ENCODE measurements at regions not wholly inside any gene's neighbourhood (a gene's known extent, or its start where the extent isn't known, plus 50 kb on each side); places are given as distances from the start of the nearest gene placed in this dataset.

DNA sequence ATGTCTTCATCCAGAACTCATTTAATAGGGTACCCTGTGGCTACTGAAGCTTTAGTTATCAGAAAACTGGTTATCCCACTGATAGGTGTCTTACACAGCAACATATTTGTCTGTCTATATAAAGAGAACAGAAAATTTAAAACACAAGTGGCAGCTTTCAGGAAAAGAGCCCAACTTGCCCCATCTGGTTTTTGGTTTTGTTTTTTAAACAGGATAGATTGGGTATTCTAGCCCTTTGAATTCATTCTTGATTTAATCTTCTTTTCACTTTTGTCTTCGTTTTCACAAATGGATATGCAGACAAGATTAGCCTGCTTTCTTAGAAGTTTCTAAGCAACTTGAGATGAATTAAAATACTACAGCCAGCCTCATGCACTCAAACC is 91.3 kb downstream of the KLF6 start:
- WGBS, 3 donors: 47 to 74% (median 69%) methylated on average over 1 of the region's 1 CpG

GRCh38 chr10:3693022-3693697 is 91.8 kb downstream of the KLF6 start:
- H3K27ac ChIP-seq (ENCODE audit: low read depth, low read length): no peak overlapping the region
- 89 to 96% (median 96%) methylated on average over 11 of the region's 11 CpGs for WGBS, 3 donors

More for the DNA sequence above, 91.3 kb downstream of the KLF6 start:
- H3K27ac ChIP-seq (ENCODE audit: low read depth, low read length): no peak overlapping the region

GRCh38 chr10:3692387-3692999 is 92.5 kb downstream of the KLF6 start:
- H3K27ac ChIP-seq (ENCODE audit: low read depth, low read length): no peak overlapping the region
- WGBS, 3 donors: 42 to 63% (median 61%) methylated on average over 7 of the region's 7 CpGs

- WGBS, 3 donors: 78 to 91% (median 87%) methylated on average over 8 of the region's 8 CpGs
- H3K27ac ChIP-seq (ENCODE audit: low read depth, low read length): no peak overlapping the region
Measured at GRCh38 chr10:3691482-3691881, 93.5 kb downstream of the KLF6 start.

DNA sequence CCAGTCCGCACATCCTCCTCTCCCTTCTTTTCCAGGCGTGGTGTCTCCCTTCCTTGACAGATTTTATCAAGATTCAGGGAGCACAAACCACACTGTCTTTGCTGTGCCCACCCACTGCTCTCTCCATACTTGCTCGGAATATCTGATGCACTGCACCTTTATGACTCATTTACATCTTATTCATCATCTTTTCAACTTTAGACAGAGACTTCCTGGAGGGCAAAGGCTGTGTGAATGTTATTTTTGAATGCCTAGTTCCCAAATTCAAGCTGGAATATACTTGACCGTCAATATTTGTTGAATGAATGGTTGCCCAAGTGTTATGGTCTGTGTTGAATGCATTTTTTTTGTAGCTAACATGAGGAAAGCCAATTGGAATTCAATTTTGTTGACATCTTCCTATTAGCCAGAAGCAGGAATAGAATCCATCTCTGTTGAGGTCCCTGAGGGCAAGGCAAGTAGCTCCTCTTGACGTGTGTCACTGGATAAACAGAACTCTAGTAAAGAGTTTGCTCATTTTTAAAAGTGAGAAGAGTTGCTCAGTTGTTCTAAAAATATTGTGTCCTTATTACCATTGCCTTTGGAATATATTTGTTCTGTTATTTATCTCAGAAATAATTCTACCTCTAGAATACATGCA is 95.0 kb downstream of the KLF6 start:
- 76 to 90% (median 85%) methylated on average over 5 of the region's 5 CpGs for WGBS, 3 donors
- no peak overlapping the region for H3K27ac ChIP-seq (ENCODE audit: low read depth, low read length)

- 84 to 97% (median 91%) methylated on average over 5 of the region's 5 CpGs for WGBS, 3 donors
- no peak overlapping the region for H3K27ac ChIP-seq (ENCODE audit: low read depth, low read length)
Measured at GRCh38 chr10:3687510-3688081, 97.4 kb downstream of the KLF6 start.

DNA sequence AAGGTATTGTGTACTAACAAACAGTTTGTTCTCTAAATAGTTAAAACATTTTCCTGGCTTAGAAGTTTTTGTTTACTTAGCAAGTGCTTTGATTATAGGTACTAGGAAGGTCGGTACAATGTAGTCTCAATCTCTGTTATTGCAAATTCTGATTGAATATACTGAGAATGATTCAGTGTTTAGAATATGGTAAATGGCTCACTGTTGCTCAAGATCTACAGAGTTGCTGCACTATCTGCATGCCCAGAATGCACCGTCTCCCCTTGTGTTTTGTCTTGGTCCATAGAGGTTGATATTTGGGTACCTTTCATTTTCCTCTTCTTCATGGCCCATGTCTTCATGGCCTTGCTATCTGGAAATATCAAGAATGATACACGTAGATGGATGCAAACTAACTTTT is 99.6 kb downstream of the KLF6 start:
- WGBS, 3 donors: 49 to 82% (median 81%) methylated on average over 3 of the region's 3 CpGs

DNA sequence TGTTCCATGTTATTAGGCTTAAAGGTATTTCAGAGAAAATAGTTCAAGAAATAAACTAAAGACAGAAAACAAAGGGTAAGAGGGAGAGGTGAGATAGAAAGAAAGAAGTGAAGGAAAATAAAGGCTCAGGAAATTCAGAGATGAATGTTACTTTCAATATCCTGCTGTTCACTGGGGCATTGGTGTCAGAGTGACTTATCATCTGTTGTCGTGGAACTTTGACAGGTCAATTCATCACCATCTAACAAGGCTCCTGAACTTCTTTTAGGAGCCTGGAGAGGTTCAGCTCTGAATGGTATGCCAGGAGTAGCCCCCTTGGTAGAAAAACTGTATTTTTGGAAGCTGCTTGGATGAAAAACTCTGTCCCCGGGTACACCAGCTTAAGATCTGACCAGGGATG is 100.1 kb downstream of the KLF6 start:
- 32 to 52% (median 49%) methylated on average over 2 of the region's 2 CpGs for WGBS, 3 donors
- no peak overlapping the region for H3K27ac ChIP-seq (ENCODE audit: low read depth, low read length)

More for the DNA sequence above, 99.6 kb downstream of the KLF6 start:
- H3K27ac ChIP-seq (ENCODE audit: low read depth, low read length): no peak overlapping the region

DNA sequence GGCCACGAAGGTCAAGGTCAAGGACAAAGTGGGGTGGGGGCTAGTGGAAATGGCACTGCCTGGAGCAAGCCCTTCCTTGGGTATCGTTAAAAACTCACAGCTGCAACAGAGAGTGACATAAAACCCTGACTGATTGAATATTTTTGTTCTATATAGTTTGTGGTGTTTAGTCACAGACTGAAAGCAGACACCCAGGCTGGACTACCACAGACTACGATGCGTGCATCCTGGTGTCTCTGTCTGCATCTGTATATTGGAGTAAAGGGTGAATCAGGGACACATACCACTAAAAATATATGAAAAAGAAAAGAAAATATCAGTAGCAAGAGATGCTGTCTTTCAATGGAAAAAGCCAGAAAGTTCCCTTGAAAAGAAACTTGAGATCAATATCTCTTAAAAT is 101.4 kb downstream of the KLF6 start:
- 81 to 99% (median 98%) methylated on average over 4 of the region's 4 CpGs for whole genome bisulfite sequencing, 3 donors
- H3K27ac ChIP-seq (ENCODE audit: low read depth, low read length): no peak overlapping the region

- H3K27ac ChIP-seq (ENCODE audit: low read depth, low read length): no peak overlapping the region
- 91 to 96% (median 96%) methylated on average over 6 of the region's 6 CpGs for WGBS, 3 donors
Measured at GRCh38 chr10:3682745-3683144, 102.3 kb downstream of the KLF6 start.

DNA sequence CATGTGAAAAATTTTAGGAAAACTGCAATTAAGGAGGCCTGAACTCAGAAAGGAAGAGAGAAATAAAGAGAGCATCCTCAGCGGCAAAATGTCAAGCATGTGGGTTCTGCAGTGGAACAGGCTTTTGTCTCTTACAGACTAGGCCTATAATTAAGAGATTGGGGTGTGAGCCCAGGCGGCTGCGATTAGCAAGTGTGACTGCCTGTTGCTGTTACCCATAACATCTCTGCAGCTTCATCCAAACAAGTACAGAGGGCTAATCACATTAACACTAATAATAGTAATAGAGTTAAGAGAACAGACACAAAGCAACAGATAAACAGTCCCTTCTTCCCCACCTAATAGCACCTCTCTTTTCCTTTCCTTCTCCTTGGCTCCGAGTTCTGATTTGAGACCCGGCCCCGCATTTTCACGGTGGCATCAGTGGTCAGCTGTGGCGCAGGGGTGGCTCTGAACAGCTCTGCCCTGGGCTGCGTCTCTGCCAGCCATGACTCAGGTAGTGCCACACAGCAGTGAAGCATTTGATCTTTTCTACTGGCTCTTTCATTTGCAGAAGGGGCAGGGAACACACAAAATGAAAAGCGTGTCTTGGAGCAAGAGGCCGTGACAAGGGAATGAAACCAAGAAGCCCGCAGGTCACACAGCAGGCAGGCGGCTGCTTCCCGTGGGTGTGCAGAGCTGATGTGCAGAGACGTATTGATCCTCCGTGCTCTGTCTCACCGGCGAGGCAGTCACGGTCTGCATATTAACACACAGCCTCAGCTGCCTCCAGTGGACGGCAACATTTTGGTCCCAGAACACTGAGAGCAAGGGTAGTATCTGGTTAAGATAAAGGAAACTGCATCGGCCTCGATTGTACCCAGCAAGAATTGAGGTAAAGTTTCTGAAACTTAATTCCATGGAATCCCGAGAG is 103.1 kb downstream of the KLF6 start:
- 45 to 89% (median 86%) methylated on average over 23 of the region's 23 CpGs for WGBS, 3 donors
- no peak overlapping the region for H3K27ac ChIP-seq (ENCODE audit: low read depth, low read length)

- H3K27ac ChIP-seq (ENCODE audit: low read depth, low read length): no peak overlapping the region
- WGBS, 3 donors: 68 to 86% (median 83%) methylated on average over 8 of the region's 8 CpGs
Measured at GRCh38 chr10:3679950-3680629, 104.9 kb downstream of the KLF6 start.

DNA sequence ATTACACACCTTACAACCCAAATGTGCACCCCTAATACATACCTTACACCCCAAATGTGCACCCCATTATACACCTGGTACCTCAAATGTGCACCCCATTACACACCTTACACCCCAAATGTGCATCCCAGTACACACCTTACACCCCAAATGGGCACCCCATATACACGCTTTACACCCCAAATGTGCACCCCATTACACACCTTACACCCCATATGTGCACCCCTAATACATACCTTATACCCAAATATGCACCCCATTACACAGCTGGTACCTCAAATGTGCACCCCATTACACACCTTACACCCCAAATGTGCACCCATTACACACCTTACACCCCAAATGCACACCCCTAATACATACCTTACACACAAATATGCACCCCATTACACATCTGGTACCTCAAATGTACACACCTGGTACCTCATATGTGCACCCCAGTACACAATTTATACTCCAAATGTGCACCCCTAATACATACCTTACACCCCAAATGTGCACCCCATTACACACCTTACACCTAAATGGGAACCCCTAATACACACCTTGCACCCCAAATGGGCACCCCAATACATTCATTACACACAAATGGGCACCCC is 106.3 kb downstream of the KLF6 start:
- H3K27ac ChIP-seq (ENCODE audit: low read depth, low read length): no peak overlapping the region
- WGBS, 3 donors: 46 to 89% (median 87%) methylated on average over 1 of the region's 1 CpG

- 55 to 78% (median 72%) methylated on average over 5 of the region's 5 CpGs for WGBS, 3 donors
- H3K27ac ChIP-seq (ENCODE audit: low read depth, low read length): no peak overlapping the region
Measured at GRCh38 chr10:3676564-3676963, 108.4 kb downstream of the KLF6 start.

- H3K27ac ChIP-seq (ENCODE audit: low read depth, low read length): no peak overlapping the region
- WGBS, 3 donors: 79 to 88% (median 82%) methylated on average over 5 of the region's 5 CpGs
Measured at GRCh38 chr10:3672220-3672619, 112.8 kb downstream of the KLF6 start.

DNA sequence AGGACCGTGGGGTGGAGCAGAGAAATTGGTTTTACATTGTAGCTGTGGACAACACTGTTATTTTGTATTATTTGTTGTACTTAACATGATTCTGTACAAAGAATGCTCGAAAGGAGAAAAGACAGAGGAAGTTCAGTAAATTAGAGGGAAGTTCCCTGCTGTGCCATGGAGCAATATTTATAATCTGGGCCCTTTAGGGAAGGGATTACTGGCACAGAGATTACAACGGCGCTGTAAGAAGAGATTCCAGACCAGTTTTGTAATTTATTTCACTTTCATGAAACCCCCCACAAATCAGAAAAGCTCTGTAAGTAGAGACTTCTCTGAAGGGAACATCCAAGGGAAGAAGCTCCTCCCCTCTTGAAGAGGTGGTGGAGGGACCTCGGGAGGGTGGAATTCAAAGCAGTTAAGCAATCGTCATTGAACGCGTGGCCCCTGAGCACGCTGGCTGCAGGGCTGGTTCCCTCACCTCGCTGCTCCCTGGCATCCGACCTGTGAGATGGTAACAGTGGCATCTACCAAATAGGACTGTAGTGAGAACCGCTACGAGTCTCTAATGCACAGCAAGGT is 113.5 kb downstream of the KLF6 start:
- no peak overlapping the region for H3K27ac ChIP-seq (ENCODE audit: low read depth, low read length)
- 53 to 63% (median 60%) methylated on average over 13 of the region's 13 CpGs for WGBS, 3 donors

DNA sequence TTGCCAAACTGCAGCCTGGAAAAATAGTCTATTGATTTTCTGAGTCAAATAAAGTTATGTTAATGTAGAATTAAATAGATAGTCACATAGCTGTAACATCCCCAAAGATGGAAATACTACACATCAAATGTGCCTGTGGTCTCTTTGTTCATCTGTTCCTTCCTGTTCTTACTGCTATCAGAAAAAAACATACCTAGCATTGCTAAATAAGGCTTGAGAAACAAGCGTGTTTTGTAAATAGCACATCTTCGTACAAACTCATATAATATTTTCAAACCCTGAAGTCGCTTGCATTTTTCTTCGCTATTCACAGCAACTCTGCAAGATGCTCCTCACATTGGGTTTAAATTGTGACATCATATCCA is 116.1 kb downstream of the KLF6 start:
- H3K27ac ChIP-seq (ENCODE audit: low read depth, low read length): no peak overlapping the region
- WGBS, 3 donors: 51 to 75% (median 61%) methylated on average over 4 of the region's 4 CpGs

All from adipose tissue (tissue), 3 donors.